Suprapubic skin (tissue), 4 donors: ENCODE measurements at regions not wholly inside any gene's neighbourhood (a gene's known extent, or its start where the extent isn't known, plus 50 kb on each side); places are given as distances from the start of the nearest gene placed in this dataset.

Source experiments
- CTCF ChIP-seq, 2 donors: fragments of 200-600 bp in 1 of 2; fragments of 450-650 bp in 1 of 2; sonication (generic) in 1 of 2; IDR thresholded peaks; one replicate each; pipeline ENCODE4 v1.5.1; 2016 to 2019; ENCODE audit warnings: antibody characterized with exemption in 2 of 2, mild to moderate bottlenecking in 1 of 2, moderate library complexity in 1 of 2
- POLR2A ChIP-seq, 2 donors: fragments of 450-650 bp; IDR thresholded peaks; one replicate each; pipeline ENCODE4 v1.6.1; 2017; ENCODE audit warnings: antibody characterized with exemption in 2 of 2, mild to moderate bottlenecking in 2 of 2, moderate library complexity in 2 of 2
- POLR2AphosphoS5 ChIP-seq, 3 donors: sonication (generic); formaldehyde crosslinking; IDR thresholded peaks; one replicate each; pipeline ENCODE4 v1.6.1; 2017; ENCODE audit warnings: antibody characterized with exemption in 3 of 3

- TF ChIP-seq CTCF (IDR thresholded peaks at IDR 0.05) (no peak), POLR2A (IDR thresholded peaks at IDR 0.05) (no peak), POLR2AphosphoS5 (IDR thresholded peaks at IDR 0.05) (no peak)
Observed at GRCh38 chr12:17507336-17507735, 582.7 kb downstream of the RERGL start.
